HepG2 (cell line): ENCODE measurements at regions not wholly inside any gene's neighbourhood (a gene's known extent, or its start where the extent isn't known, plus 50 kb on each side); places are given as distances from the start of the nearest gene placed in this dataset.

Experiments used
- ATAC-seq: fragments of 200-7000 bp; cut with Tn5 transposase; 3 replicates; pipeline ENCODE4 v1.9.1; 2020; ENCODE audit warnings: mild to moderate bottlenecking, moderate library complexity
- BruUV-seq: library from RNA; stranded (reverse); fragments of 400-500 nt; replicated peaks from 2 replicates; lab custom pipeline; 2021; lab: Mats Ljungman, UMichigan
- CTCF ChIA-PET: fragments of 300-600 bp; formaldehyde crosslinking; extraction: SDS; loops from one replicate; lab custom pipeline; 2021; ENCODE audit warnings: low total read pairs, inconsistent platforms, low intra/inter-chr PET ratio; lab: Yijun Ruan, JAX
- POLR2A ChIA-PET: fragments of 350-600 bp; sonication (Branson Sonifier 250); formaldehyde crosslinking; loops from one replicate; lab custom pipeline; 2020; ENCODE audit warnings: antibody characterized with exemption, inconsistent platforms; lab: Yijun Ruan, JAX
- DNase-seq: peaks from one replicate; pipeline ENCODE4 v3.0.0-alpha.2; 2015; ENCODE audit warnings: low spot score
- FAIRE-seq: peaks from 3 replicates; lab custom pipeline; 2011; peaks lifted over from hg19 to GRCh38; lab: Jason Lieb, UNC
- H2AFZ ChIP-seq: one replicate; pipeline ENCODE4 v1.6.1; 2011; ENCODE audit warnings: low read length, inconsistent platforms
- H3K27ac ChIP-seq: fragments of 300-600 bp; 3 replicates; pipeline ENCODE4 v1.8.0; 2011; ENCODE audit warnings: mixed run types, mild to moderate bottlenecking, mixed read lengths, low read length, inconsistent platforms; ENCODE audit not compliant: insufficient read depth; ENCODE audit errors: extremely low read length
- H3K27me3 ChIP-seq, 2 experiments: fragments of 200-600 bp in 1 of 2; 2 replicates in 1 of 2; 3 replicates in 1 of 2; pipeline versions ENCODE4 v1.6.0 to v1.8.0; 2011; ENCODE audit warnings: low read length in 2 of 2, mild to moderate bottlenecking in 2 of 2, moderate library complexity in 2 of 2, inconsistent platforms in 1 of 2; ENCODE audit not compliant: insufficient read depth in 2 of 2, control insufficient read depth in 1 of 2
- H3K36me3 ChIP-seq, 2 experiments: fragments of 200-600 bp in 1 of 2; replicated peaks in 1 of 2; 2 replicates in 1 of 2; 3 replicates in 1 of 2; pipeline versions ENCODE4 v1.5.1 to v1.8.0; 2011; ENCODE audit warnings: low read length in 2 of 2, inconsistent platforms in 1 of 2; ENCODE audit not compliant: insufficient read depth in 2 of 2, control insufficient read depth in 1 of 2
- H3K4me1 ChIP-seq: 2 replicates; pipeline ENCODE4 v1.5.1; 2012; ENCODE audit warnings: low read length, inconsistent platforms; ENCODE audit not compliant: insufficient read depth
- H3K4me2 ChIP-seq: 2 replicates; pipeline ENCODE4 v1.6.0; 2011; ENCODE audit warnings: low read depth, low read length, inconsistent platforms
- H3K4me3 ChIP-seq, 3 experiments: fragments of 200-600 bp in 1 of 3; sonication (generic), shearing (Covaris generic) in 1 of 3; replicated peaks in 1 of 3; 2 replicates each; pipeline ENCODE4 v1.5.1; 2011 to 2016; ENCODE audit warnings: low read length in 3 of 3, inconsistent platforms in 2 of 3, low read depth in 2 of 3, mild to moderate bottlenecking in 2 of 3, control low read depth in 1 of 3, mixed read lengths in 1 of 3; ENCODE audit not compliant: insufficient read depth in 1 of 3
- H3K79me2 ChIP-seq: one replicate; pipeline ENCODE4 v1.6.1; 2011; ENCODE audit warnings: low read length, inconsistent platforms; ENCODE audit not compliant: insufficient read depth
- H3K9ac ChIP-seq: 2 replicates; pipeline ENCODE4 v1.6.0; 2011; ENCODE audit warnings: mild to moderate bottlenecking, low read depth, low read length, inconsistent platforms; ENCODE audit not compliant: insufficient read depth
- H3K9me3 ChIP-seq: 2 replicates; pipeline ENCODE4 v1.5.1; 2012; ENCODE audit warnings: mild to moderate bottlenecking, low read length
- H4K20me1 ChIP-seq: 2 replicates; pipeline ENCODE4 v1.6.0; 2011; ENCODE audit warnings: inconsistent platforms, mild to moderate bottlenecking, low read length, moderate library complexity; ENCODE audit not compliant: insufficient read depth
- ETV6 ChIP-seq: sonication (generic); formaldehyde crosslinking; conservative IDR thresholded peaks from 2 replicates; pipeline ENCODE4 v1.4.0; 2020; ENCODE audit warnings: missing genetic modification reagents
- EZH2 ChIP-seq: conservative IDR thresholded peaks from 2 replicates; pipeline ENCODE4 v1.6.1; 2012; ENCODE audit warnings: mild to moderate bottlenecking, low read depth, low read length, moderate library complexity
- GATA4 ChIP-seq: sonication (generic); IDR thresholded peaks from 2 replicates; pipeline ENCODE4 v1.6.1; 2016; ENCODE audit warnings: antibody characterized with exemption, low read depth, borderline replicate concordance
- MTA3 ChIP-seq: sonication (generic); formaldehyde crosslinking; IDR thresholded peaks from 2 replicates; pipeline ENCODE4 v1.4.0; 2020; ENCODE audit warnings: missing genetic modification reagents
- NPAS2 ChIP-seq: sonication (generic); formaldehyde crosslinking; IDR thresholded peaks from 2 replicates; pipeline ENCODE4 v1.8.0; 2022; ENCODE audit warnings: mild to moderate bottlenecking, missing genetic modification reagents, borderline replicate concordance
- POLR2A ChIP-seq, 2 experiments: IDR thresholded peaks; 2 replicates each; pipeline ENCODE4 v1.6.1; 2011; ENCODE audit warnings: low read depth in 2 of 2, low read length in 2 of 2, mild to moderate bottlenecking in 1 of 2, moderate library complexity in 1 of 2; ENCODE audit not compliant: insufficient read depth in 1 of 2
- RFXANK ChIP-seq: IDR thresholded peaks from 2 replicates; pipeline ENCODE4 v1.6.1; 2016
- SRSF1 ChIP-seq: fragments of 200-400 bp; formaldehyde crosslinking; optimal IDR thresholded peaks from 2 replicates; pipeline ENCODE3; 2017; ENCODE audit warnings: mild to moderate bottlenecking, low read depth, low read length, moderate library complexity
- STAT5B ChIP-seq: sonication (generic); formaldehyde crosslinking; IDR thresholded peaks from 2 replicates; pipeline ENCODE4 v1.4.0; 2020; ENCODE audit warnings: missing genetic modification reagents
- ZNF230 ChIP-seq: sonication (generic); formaldehyde crosslinking; IDR thresholded peaks from 2 replicates; pipeline ENCODE4 v1.4.0; 2020; ENCODE audit warnings: mild to moderate bottlenecking, missing genetic modification reagents
- ZSCAN12 ChIP-seq: sonication (generic); formaldehyde crosslinking; IDR thresholded peaks from 2 replicates; pipeline ENCODE4 v1.9.0; 2021; ENCODE audit warnings: mild to moderate bottlenecking, missing genetic modification reagents
- WGBS: methylation state at CpG from one replicate; pipeline ENCODE4 v1.1.6; 2017; ENCODE audit warnings: low lambda C conversion rate; 5-methylcytosine and 5-hydroxymethylcytosine counted together
- in situ Hi-C: cut with HindIII; loops from 2 replicates; pipeline ENCODE4 v1.10.0; 2017; ENCODE audit warnings: low pct_unique_long_range_greater_than_20kb; ENCODE audit not compliant: extremely low pct_ligation_motif_present
- intact Hi-C: fragments of 100-400 bp; cut with micrococcal nuclease; formaldehyde crosslinking; loops from one replicate; pipeline ENCODE4 v1.10.0; 2022; ENCODE audit not compliant: unreplicated experiment
- TF ChIP-seq, protein P1 (sequence below): IDR thresholded peaks from 2 replicates; pipeline ENCODE4 v1.6.1; 2016; ENCODE audit warnings: missing compliant biosample characterization, missing genetic modification reagents, borderline replicate concordance
- TF ChIP-seq, protein P2 (sequence below): sonication (generic); formaldehyde crosslinking; IDR thresholded peaks from 2 replicates; pipeline ENCODE4 v1.4.0; 2020; ENCODE audit warnings: missing genetic modification reagents

DNA sequence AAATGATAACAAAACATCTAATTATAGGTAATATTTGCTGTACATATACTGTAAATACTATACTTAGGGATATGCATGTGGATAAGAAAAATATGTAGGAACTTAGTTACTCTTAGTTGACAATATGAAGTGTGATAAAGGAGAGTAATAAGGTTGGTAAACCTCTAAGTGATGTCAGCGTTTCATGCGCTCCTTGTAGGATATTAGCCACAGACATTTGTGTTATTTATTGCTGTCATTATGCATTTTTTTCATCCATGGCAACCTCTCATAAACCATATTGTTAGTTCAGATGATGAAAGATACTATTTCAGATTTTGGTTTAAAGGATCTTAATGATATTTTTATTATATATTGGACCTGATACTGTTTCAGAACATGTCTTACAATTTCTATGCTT is 298.1 kb upstream of the PITX2 start:
- H3K79me2 ChIP-seq, result no peaks in the 10 kb centered on the region
- H3K9ac ChIP-seq, result no peak overlapping the region
- H3K9me3 ChIP-seq, result no peaks in the 10 kb centered on the region
- FAIRE-seq (no peak), DNase-seq (no peak), ATAC-seq (no peak)
- ChIA-PET CTCF (no interaction called here), POLR2A (no interaction called here)
- intact Hi-C loops (no loop called here), in situ Hi-C loops (no loop called here)
- 66% methylated on average over 2 of the region's 2 CpGs for WGBS
- TF ChIP-seq EZH2 (no peak), STAT5B (no peak), SRSF1 (no peak), MTA3 (CRISPR knock-in tag) (no peak), RFXANK (CRISPR knock-in tag) (no peak), POLR2A (IDR thresholded peaks at IDR 0.05; ENCODE audit: insufficient read depth in 1 of 2, low read depth in 2 of 2, low read length in 2 of 2) (no peak)
- no peaks in the 10 kb centered on the region for H3K36me3 ChIP-seq
- H3K27me3 ChIP-seq, result no peaks in the 10 kb centered on the region
- H3K27ac ChIP-seq, result no peak overlapping the region
- H3K4me1 ChIP-seq, result 0 out of 2 replicates have a peak, but pooled peaks cover 5% of the 10 kb centered on the region
- BruUV-seq, result no TSS peak
- no peak overlapping the region for H3K4me2 ChIP-seq
- no peak overlapping the region for H2AFZ ChIP-seq
- H3K4me3 ChIP-seq, result no peak overlapping the region
- no peaks in the 10 kb centered on the region for H4K20me1 ChIP-seq

GRCh38 chr4:110924761-110925160 is 301.9 kb upstream of the PITX2 start:
- Histone ChIP-seq H3K27me3 (no peaks in the 10 kb centered on the region), H2AFZ (no peak overlapping the region), H3K4me3 (no peak overlapping the region), H3K9me3 (no peaks in the 10 kb centered on the region), H3K27ac (no peak overlapping the region), H3K4me1 (0 out of 2 replicates have a peak, but pooled peaks cover 5% of the 10 kb centered on the region), H3K9ac (no peak overlapping the region), H3K79me2 (no peaks in the 10 kb centered on the region), H3K36me3 (no peaks in the 10 kb centered on the region), H4K20me1 (no peaks in the 10 kb centered on the region), H3K4me2 (no peak overlapping the region)
- FAIRE-seq (no peak), DNase-seq (no peak), ATAC-seq (no peak)
- WGBS, result 2% methylated on average over 2 of the region's 2 CpGs
- ChIA-PET POLR2A (no interaction called here), CTCF (no interaction called here)
- intact Hi-C loops (no loop called here), in situ Hi-C loops (no loop called here)
- BruUV-seq, result no TSS peak
- TF ChIP-seq ZNF230 (CRISPR knock-in tag) (no peak), ETV6 (no peak), NPAS2 (CRISPR knock-in tag) (no peak), ZSCAN12 (CRISPR knock-in tag) (no peak), GATA4 (no peak)
- TF ChIP-seq, protein P1, sequence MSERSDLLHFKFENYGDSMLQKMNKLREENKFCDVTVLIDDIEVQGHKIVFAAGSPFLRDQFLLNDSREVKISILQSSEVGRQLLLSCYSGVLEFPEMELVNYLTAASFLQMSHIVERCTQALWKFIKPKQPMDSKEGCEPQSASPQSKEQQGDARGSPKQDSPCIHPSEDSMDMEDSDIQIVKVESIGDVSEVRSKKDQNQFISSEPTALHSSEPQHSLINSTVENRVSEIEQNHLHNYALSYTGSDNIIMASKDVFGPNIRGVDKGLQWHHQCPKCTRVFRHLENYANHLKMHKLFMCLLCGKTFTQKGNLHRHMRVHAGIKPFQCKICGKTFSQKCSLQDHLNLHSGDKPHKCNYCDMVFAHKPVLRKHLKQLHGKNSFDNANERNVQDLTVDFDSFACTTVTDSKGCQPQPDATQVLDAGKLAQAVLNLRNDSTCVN (CRISPR knock-in tag), result no peak
- TF ChIP-seq, protein P2, sequence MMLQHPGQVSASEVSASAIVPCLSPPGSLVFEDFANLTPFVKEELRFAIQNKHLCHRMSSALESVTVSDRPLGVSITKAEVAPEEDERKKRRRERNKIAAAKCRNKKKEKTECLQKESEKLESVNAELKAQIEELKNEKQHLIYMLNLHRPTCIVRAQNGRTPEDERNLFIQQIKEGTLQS (CRISPR knock-in tag), result no peak
